ENCODE measurements at regions not wholly inside any gene's neighbourhood (a gene's known extent, or its start where the extent isn't known, plus 50 kb on each side); places are given as distances from the start of the nearest gene placed in this dataset.

DNA sequence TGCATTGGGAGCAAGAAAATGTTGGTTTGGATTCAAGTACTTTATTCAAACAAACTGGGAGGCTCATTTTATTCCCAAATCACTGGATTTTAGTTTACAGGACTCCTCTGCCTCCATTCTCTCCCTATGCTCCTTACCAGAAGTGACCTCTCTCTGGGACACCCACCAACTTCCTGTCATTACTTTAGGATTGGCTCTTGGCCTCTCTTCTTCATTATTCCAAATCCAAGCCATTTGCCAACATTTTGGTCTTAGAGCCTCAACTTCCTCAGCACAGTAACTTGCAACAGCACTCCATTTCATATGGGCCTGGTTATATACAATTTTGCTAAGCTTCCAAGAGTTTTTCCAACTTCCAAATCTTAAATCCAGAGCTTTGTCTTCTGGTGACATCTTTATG is 432.1 kb downstream of the NR2F2 start:
- peaks cover 3% of the 10 kb centered on the region for H3K9me3 Mint-ChIP-seq
- H3K36me3 Mint-ChIP-seq = no peaks in the 10 kb centered on the region
- no peaks in the 10 kb centered on the region for H3K27me3 Mint-ChIP-seq
- no peak overlapping the region for H3K4me3 Mint-ChIP-seq
- no peaks in the 10 kb centered on the region for H3K4me1 Mint-ChIP-seq
- ATAC-seq = no peak
- H3K27ac Mint-ChIP-seq = no peak overlapping the region

- Mint-ChIP-seq H3K27me3 (no peaks in the 10 kb centered on the region), H3K9me3 (no peaks in the 10 kb centered on the region), H3K4me3 (no peak overlapping the region), H3K36me3 (no peaks in the 10 kb centered on the region), H3K4me1 (no peaks in the 10 kb centered on the region), H3K27ac (no peak overlapping the region)
- no peak for ATAC-seq
Measured at GRCh38 chr15:96764501-96764900, 434.0 kb downstream of the NR2F2 start.

DNA sequence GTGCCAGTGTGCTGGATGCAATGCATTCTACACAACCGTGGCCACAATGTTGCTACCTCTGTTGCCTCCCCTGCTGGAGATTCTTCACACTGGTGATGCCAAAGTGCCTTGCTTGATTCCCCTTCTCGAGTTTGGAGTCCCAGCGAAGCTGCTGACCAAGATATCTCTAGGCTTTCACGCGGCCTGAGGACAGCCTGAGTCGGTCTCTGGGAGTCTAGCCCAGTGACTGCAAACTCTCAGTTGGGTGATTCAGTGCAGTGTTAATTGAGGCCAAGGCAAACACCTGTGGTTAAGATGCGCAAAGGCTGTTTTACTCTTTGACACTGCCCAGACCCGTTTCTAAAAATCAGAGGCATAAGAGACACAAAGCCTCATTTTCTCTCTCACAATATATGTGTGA is 434.4 kb downstream of the NR2F2 start:
- no peaks in the 10 kb centered on the region for H3K9me3 Mint-ChIP-seq
- no peak overlapping the region for H3K27ac Mint-ChIP-seq
- no peaks in the 10 kb centered on the region for H3K27me3 Mint-ChIP-seq
- H3K4me1 Mint-ChIP-seq = no peaks in the 10 kb centered on the region
- ATAC-seq = no peak
- no peaks in the 10 kb centered on the region for H3K36me3 Mint-ChIP-seq
- no peak overlapping the region for H3K4me3 Mint-ChIP-seq

- Mint-ChIP-seq H3K4me1 (no peaks in the 10 kb centered on the region), H3K27me3 (no peaks in the 10 kb centered on the region), H3K4me3 (no peak overlapping the region), H3K36me3 (no peaks in the 10 kb centered on the region), H3K27ac (no peak overlapping the region), H3K9me3 (no peaks in the 10 kb centered on the region)
- ATAC-seq = no peak
Measured at GRCh38 chr15:96766366-96766765, 435.9 kb downstream of the NR2F2 start.

GRCh38 chr15:96767703-96768434 is 437.4 kb downstream of the NR2F2 start:
- H3K9me3 Mint-ChIP-seq = no peaks in the 10 kb centered on the region
- no peak overlapping the region for H3K4me3 Mint-ChIP-seq
- ATAC-seq = no peak
- H3K27me3 Mint-ChIP-seq = no peaks in the 10 kb centered on the region
- H3K4me1 Mint-ChIP-seq = no peaks in the 10 kb centered on the region
- H3K36me3 Mint-ChIP-seq = no peaks in the 10 kb centered on the region
- no peak overlapping the region for H3K27ac Mint-ChIP-seq

DNA sequence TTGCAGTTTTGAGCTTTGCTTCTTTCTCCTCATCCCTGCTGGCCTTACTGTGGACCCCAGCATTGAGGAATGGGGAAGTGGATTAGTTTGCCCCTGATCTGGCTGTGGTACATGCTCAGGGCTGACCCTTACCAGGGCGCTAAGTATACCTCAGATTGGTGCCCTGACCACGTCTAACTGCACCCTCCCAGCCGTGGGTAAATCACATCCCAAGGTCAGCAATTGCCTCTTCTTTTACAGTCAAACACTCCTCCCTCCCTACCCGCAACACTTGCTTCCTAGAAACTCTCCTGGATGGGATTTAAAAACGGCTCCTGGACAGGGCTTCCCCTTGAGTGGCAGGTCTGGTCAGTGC is 437.9 kb downstream of the NR2F2 start:
- Mint-ChIP-seq H3K4me1 (no peaks in the 10 kb centered on the region), H3K36me3 (no peaks in the 10 kb centered on the region)

GRCh38 chr15:96771035-96771434 is 440.5 kb downstream of the NR2F2 start:
- no peaks in the 10 kb centered on the region for H3K36me3 Mint-ChIP-seq
- no peaks in the 10 kb centered on the region for H3K27me3 Mint-ChIP-seq
- no peak for ATAC-seq
- no peaks in the 10 kb centered on the region for H3K4me1 Mint-ChIP-seq
- H3K4me3 Mint-ChIP-seq = no peak overlapping the region
- no peak overlapping the region for H3K27ac Mint-ChIP-seq
- H3K9me3 Mint-ChIP-seq = no peaks in the 10 kb centered on the region

More for the DNA sequence above, 437.9 kb downstream of the NR2F2 start:
- Mint-ChIP-seq H3K27ac (no peak overlapping the region), H3K9me3 (no peaks in the 10 kb centered on the region), H3K4me3 (no peak overlapping the region), H3K27me3 (no peaks in the 10 kb centered on the region)
- no peak for ATAC-seq

- no peaks in the 10 kb centered on the region for H3K27me3 Mint-ChIP-seq
- no peak overlapping the region for H3K4me3 Mint-ChIP-seq
- no peak overlapping the region for H3K27ac Mint-ChIP-seq
- H3K4me1 Mint-ChIP-seq = no peaks in the 10 kb centered on the region
- ATAC-seq = no peak
- no peaks in the 10 kb centered on the region for H3K9me3 Mint-ChIP-seq
- H3K36me3 Mint-ChIP-seq = no peaks in the 10 kb centered on the region
Measured at GRCh38 chr15:96774216-96774615, 443.7 kb downstream of the NR2F2 start.

GRCh38 chr15:96783746-96784145 is 453.2 kb downstream of the NR2F2 start:
- Mint-ChIP-seq H3K27ac (no peak overlapping the region), H3K4me1 (no peaks in the 10 kb centered on the region), H3K27me3 (no peaks in the 10 kb centered on the region), H3K4me3 (no peak overlapping the region), H3K9me3 (peaks cover 4% of the 10 kb centered on the region), H3K36me3 (no peaks in the 10 kb centered on the region)
- no peak for ATAC-seq

GRCh38 chr15:96790004-96790403 is 459.5 kb downstream of the NR2F2 start:
- Mint-ChIP-seq H3K27me3 (no peaks in the 10 kb centered on the region), H3K36me3 (no peaks in the 10 kb centered on the region), H3K27ac (no peak overlapping the region), H3K4me3 (no peak overlapping the region), H3K9me3 (peaks cover 4% of the 10 kb centered on the region), H3K4me1 (no peaks in the 10 kb centered on the region)
- ATAC-seq = no peak

- ATAC-seq = no peak
- H3K4me3 Mint-ChIP-seq = no peak overlapping the region
- H3K9me3 Mint-ChIP-seq = peaks cover 7% of the 10 kb centered on the region
- H3K36me3 Mint-ChIP-seq = no peaks in the 10 kb centered on the region
- no peak overlapping the region for H3K27ac Mint-ChIP-seq
- no peaks in the 10 kb centered on the region for H3K4me1 Mint-ChIP-seq
- no peaks in the 10 kb centered on the region for H3K27me3 Mint-ChIP-seq
Measured at GRCh38 chr15:96792216-96792615, 461.7 kb downstream of the NR2F2 start.

DNA sequence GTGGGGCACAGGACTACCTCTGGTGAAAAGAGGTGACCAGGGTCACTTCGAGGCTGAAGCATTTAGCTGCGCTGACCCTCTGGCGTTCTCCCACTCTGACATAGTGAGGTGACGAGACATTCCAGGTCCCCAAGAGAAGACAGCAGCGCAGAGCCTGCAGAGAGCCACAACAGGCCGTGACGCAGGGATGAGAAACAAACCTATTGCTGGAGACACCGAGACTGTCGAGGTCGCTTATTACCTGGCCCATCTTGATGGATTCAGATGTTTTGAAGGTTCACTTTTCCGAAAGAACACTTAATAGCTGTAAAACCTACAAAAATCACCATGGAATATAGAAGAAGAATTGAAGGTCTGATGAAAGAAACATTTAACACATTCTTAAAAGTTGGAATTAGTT is 466.3 kb downstream of the NR2F2 start:
- no peak for ATAC-seq
- Mint-ChIP-seq H3K4me1 (no peaks in the 10 kb centered on the region), H3K27ac (no peak overlapping the region), H3K9me3 (peaks cover 10% of the 10 kb centered on the region), H3K4me3 (no peak overlapping the region), H3K27me3 (no peaks in the 10 kb centered on the region), H3K36me3 (no peaks in the 10 kb centered on the region)

DNA sequence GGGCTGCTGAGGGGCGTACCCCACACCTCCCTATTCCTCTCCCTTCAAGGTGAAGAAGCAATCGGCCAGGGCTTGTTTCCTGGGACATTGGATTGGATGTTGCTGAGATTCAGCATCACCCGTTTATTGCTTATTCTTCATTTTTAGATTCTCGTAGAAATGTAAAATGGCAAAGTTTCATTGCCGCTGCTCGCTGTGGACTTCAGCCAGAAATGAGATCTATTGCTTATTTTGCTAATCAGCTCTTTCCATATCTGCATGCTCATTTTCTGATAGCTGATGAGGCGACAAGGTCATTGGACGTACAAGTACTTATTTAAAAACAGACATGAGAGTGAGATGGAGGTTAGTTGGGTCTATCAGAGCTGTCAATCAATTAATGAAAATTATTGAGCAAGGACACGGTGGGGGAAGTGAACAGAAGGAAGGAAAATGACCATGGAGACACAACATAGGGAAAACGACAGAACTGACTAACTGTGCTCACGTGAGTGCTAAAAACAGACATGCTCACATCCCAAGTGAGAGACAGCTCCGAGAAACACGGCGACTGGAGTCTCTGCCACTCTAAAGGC is 471.2 kb downstream of the NR2F2 start:
- Mint-ChIP-seq H3K4me1 (no peaks in the 10 kb centered on the region), H3K27ac (no peak overlapping the region), H3K36me3 (no peaks in the 10 kb centered on the region), H3K4me3 (no peak overlapping the region), H3K9me3 (peaks cover 3% of the 10 kb centered on the region), H3K27me3 (no peaks in the 10 kb centered on the region)
- ATAC-seq = no peak

DNA sequence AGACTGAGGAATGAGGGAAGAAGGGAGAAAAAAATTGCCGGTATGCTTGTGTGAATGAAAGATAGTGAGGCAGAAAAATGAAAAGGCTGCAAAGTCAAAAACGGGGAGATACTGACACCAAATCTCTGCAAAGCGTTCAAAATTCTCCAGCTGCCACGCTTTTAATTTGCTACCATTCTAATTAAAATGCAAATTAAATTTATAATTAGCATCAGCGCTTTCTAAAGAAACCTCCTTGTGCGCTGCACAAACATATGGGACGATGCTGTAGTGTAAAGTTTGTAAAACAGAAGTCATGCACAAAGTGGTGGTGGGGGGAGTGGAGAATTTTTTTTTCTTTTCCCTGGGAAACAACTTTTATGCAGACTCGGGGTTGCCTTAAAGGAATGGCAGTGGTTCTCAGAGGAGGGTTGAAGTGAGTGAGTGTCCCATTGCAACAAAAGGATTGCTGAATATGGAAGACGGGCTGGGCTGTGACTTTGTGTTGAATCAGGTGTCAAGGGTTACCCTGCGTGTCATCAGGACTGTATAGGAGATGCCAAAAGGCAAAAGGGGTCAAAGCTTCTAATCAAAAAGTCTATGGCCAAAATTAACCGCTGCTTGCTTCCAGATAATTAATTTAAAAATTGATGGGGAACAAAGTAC is 472.2 kb downstream of the NR2F2 start:
- Mint-ChIP-seq H3K4me3 (no peak overlapping the region), H3K36me3 (no peaks in the 10 kb centered on the region), H3K4me1 (no peaks in the 10 kb centered on the region), H3K27ac (no peak overlapping the region), H3K9me3 (peaks cover 5% of the 10 kb centered on the region), H3K27me3 (no peaks in the 10 kb centered on the region)
- no peak for ATAC-seq

GRCh38 chr15:96804754-96805153 is 474.3 kb downstream of the NR2F2 start:
- ATAC-seq = no peak
- H3K27ac Mint-ChIP-seq = no peak overlapping the region
- H3K9me3 Mint-ChIP-seq = peaks cover 6% of the 10 kb centered on the region
- H3K36me3 Mint-ChIP-seq = no peaks in the 10 kb centered on the region
- no peaks in the 10 kb centered on the region for H3K4me1 Mint-ChIP-seq
- H3K27me3 Mint-ChIP-seq = no peaks in the 10 kb centered on the region
- no peak overlapping the region for H3K4me3 Mint-ChIP-seq

GRCh38 chr15:96807361-96807760 is 476.9 kb downstream of the NR2F2 start:
- no peak overlapping the region for H3K4me3 Mint-ChIP-seq
- peaks cover 3% of the 10 kb centered on the region for H3K9me3 Mint-ChIP-seq
- H3K27me3 Mint-ChIP-seq = no peaks in the 10 kb centered on the region
- ATAC-seq = no peak
- H3K4me1 Mint-ChIP-seq = no peaks in the 10 kb centered on the region
- H3K27ac Mint-ChIP-seq = no peak overlapping the region
- H3K36me3 Mint-ChIP-seq = no peaks in the 10 kb centered on the region

Data from stimulated activated memory B cell treated with anti-CD40 and anti-IgM and Interleukin-4, amounts not matched to agents 10 μg/mL and 1 μg/mL and 100 μg/mL, for 72 hours (primary cell).